Mucosa of descending colon (tissue), 3 donors: ENCODE measurements at regions not wholly inside any gene's neighbourhood (a gene's known extent, or its start where the extent isn't known, plus 50 kb on each side); places are given as distances from the start of the nearest gene placed in this dataset.

ENCODE experiments used
- ATAC-seq: fragments of 200-7000 bp; cut with Tn5 transposase; one replicate; pipeline ENCODE4 v1.9.1; 2020; ENCODE audit warnings: mild to moderate bottlenecking, moderate library complexity
- DNase-seq, 3 donors: peaks; one replicate each; pipeline ENCODE4 v3.0.0-alpha.2; 2020
- H3K36me3 ChIP-seq: fragments of 200-600 bp; one replicate; pipeline ENCODE4 v1.8.0; 2021; ENCODE audit warnings: low read depth, mild to moderate bottlenecking
- H3K4me1 ChIP-seq: fragments of 200-600 bp; one replicate; pipeline ENCODE4 v1.8.0; 2021; ENCODE audit warnings: low read depth, mild to moderate bottlenecking
- H3K4me3 ChIP-seq: fragments of 200-600 bp; one replicate; pipeline ENCODE4 v1.8.0; 2021; ENCODE audit warnings: mild to moderate bottlenecking
- H3K9me3 ChIP-seq: fragments of 200-600 bp; one replicate; pipeline ENCODE4 v1.8.0; 2021; ENCODE audit warnings: mild to moderate bottlenecking
- CTCF ChIP-seq: fragments of 200-600 bp; IDR thresholded peaks from one replicate; pipeline ENCODE4 v1.8.0; 2022; ENCODE audit warnings: antibody characterized with exemption, mild to moderate bottlenecking
- intact Hi-C, 2 donors: fragments of 100-400 bp; cut with DNase I in 1 of 2; cut with micrococcal nuclease in 1 of 2; formaldehyde crosslinking; loops; one replicate each; pipeline versions ENCODE4 v1.11.0 to v1.11.1; 2022; cut with DNase I, micrococcal nuclease
- donor health status: DM: no; HTN: no; CAD: no; lungs with moderate emphysema.
- donor health status: DM: no; HTN: no; CAD: no.
- donor health status: DM: no; HTN: yes; CAD: no.

- Histone ChIP-seq H3K4me3 (no peak overlapping the region), H3K9me3 (no peaks in the 10 kb centered on the region), H3K4me1 (no peaks in the 10 kb centered on the region), H3K36me3 (no peaks in the 10 kb centered on the region)
- ATAC-seq (no peak), DNase-seq (no peak)
- no peak for TF ChIP-seq CTCF
- intact Hi-C loops: no loop called here
These were observed 474.4 kb downstream of the C4orf33 start for GRCh38 chr4:129570326-129570725.

GRCh38 chr4:129578336-129578735 is 482.4 kb downstream of the C4orf33 start:
- no peak for TF ChIP-seq CTCF
- no peak for ATAC-seq

GRCh38 chr4:129581305-129581704 is 485.4 kb downstream of the C4orf33 start:
- no peak overlapping the region for H3K4me3 ChIP-seq
- no peak for DNase-seq
- intact Hi-C loops: no loop called here
- H3K4me1 ChIP-seq: no peaks in the 10 kb centered on the region
- H3K36me3 ChIP-seq: no peaks in the 10 kb centered on the region
- no peak for ATAC-seq
- TF ChIP-seq CTCF: no peak
- no peaks in the 10 kb centered on the region for H3K9me3 ChIP-seq

More at GRCh38 chr4:129578336-129578735, 482.4 kb downstream of the C4orf33 start:
- H3K4me3 ChIP-seq: no peak overlapping the region
- no peaks in the 10 kb centered on the region for H3K9me3 ChIP-seq
- intact Hi-C loops: no loop called here
- no peaks in the 10 kb centered on the region for H3K36me3 ChIP-seq
- no peak for DNase-seq
- no peaks in the 10 kb centered on the region for H3K4me1 ChIP-seq

GRCh38 chr4:129583868-129584267 is 487.9 kb downstream of the C4orf33 start:
- Histone ChIP-seq H3K4me1 (no peaks in the 10 kb centered on the region), H3K9me3 (no peaks in the 10 kb centered on the region), H3K4me3 (no peak overlapping the region), H3K36me3 (no peaks in the 10 kb centered on the region)
- DNase-seq: no peak
- TF ChIP-seq CTCF: no peak
- intact Hi-C loops: no loop called here
- ATAC-seq: no peak

GRCh38 chr4:129598582-129598981 is 502.6 kb downstream of the C4orf33 start:
- H3K4me1 ChIP-seq: no peaks in the 10 kb centered on the region
- H3K4me3 ChIP-seq: no peak overlapping the region
- no peak for TF ChIP-seq CTCF
- H3K9me3 ChIP-seq: peaks cover 3% of the 10 kb centered on the region
- ATAC-seq: no peak
- intact Hi-C loops: no loop called here
- no peak for DNase-seq
- no peaks in the 10 kb centered on the region for H3K36me3 ChIP-seq

- DNase-seq: no peak
- intact Hi-C loops: no loop called here
- Histone ChIP-seq H3K4me1 (no peaks in the 10 kb centered on the region), H3K4me3 (no peak overlapping the region), H3K9me3 (no peaks in the 10 kb centered on the region), H3K36me3 (no peaks in the 10 kb centered on the region)
- no peak for TF ChIP-seq CTCF
- ATAC-seq: no peak
These were observed 504.9 kb downstream of the C4orf33 start for GRCh38 chr4:129600898-129601297.
